H1 (cell line): ENCODE measurements at regions not wholly inside any gene's neighbourhood (a gene's known extent, or its start where the extent isn't known, plus 50 kb on each side); places are given as distances from the start of the nearest gene placed in this dataset.
"Not testable (repeated sequence)": the region's sequence is repeated elsewhere in the genome, so short reads cannot be mapped to it uniquely, and the experiment has no call there.

Experiments
- CTCF ChIP-seq, 3 experiments: IDR thresholded peaks; 1 replicate in 2 of 3; 2 replicates in 1 of 3; pipeline versions ENCODE4 v1.5.1 to v1.6.1; 2011; ENCODE audit warnings: low read length in 3 of 3, mild to moderate bottlenecking in 3 of 3, inconsistent platforms in 2 of 3, low read depth in 1 of 3, moderate library complexity in 1 of 3; ENCODE audit not compliant: insufficient read depth in 1 of 3; ENCODE audit errors: control extremely low read depth in 1 of 3
- HDAC6 ChIP-seq: IDR thresholded peaks from one replicate; pipeline ENCODE4 v1.7.1; 2012; ENCODE audit warnings: low read depth, mild to moderate bottlenecking, inconsistent platforms, low read length, moderate library complexity
- MAX ChIP-seq: IDR thresholded peaks from 2 replicates; pipeline ENCODE4 v1.6.1; 2012; ENCODE audit warnings: inconsistent platforms
- POU5F1 ChIP-seq: IDR thresholded peaks from 2 replicates; pipeline ENCODE4 v1.6.1; 2011; ENCODE audit warnings: low read depth, mild to moderate bottlenecking, low read length, moderate library complexity

- not testable (repeated sequence) for TF ChIP-seq CTCF (IDR thresholded peaks at IDR 0.05; ENCODE audit: control extremely low read depth in 1 of 3, insufficient read depth in 1 of 3, low read depth in 1 of 3, low read length in 3 of 3); MAX; POU5F1; HDAC6
Observed at GRCh38 chr2:198855746-198856145, 602.0 kb downstream of the SATB2 start.
